ENCODE measurements at regions not wholly inside any gene's neighbourhood (a gene's known extent, or its start where the extent isn't known, plus 50 kb on each side); places are given as distances from the start of the nearest gene placed in this dataset.

GRCh38 chr20:23266530-23267398, 83.8 kb upstream of the NXT1 start:
- 90 to 92% methylated on average over 7 of the region's 7 CpGs for WGBS, 2 experiments
- H3K27ac ChIP-seq (ENCODE audit: insufficient read depth, low read depth, low read length, poor library complexity, severe bottlenecking), result no peak overlapping the region
- no peak overlapping the region for H3K4me3 ChIP-seq (ENCODE audit: insufficient read depth, low read depth, low read length)
- H3K9me3 ChIP-seq (ENCODE audit: control insufficient read depth, low read length), result peaks cover 2% of the 10 kb centered on the region
- no peaks in the 10 kb centered on the region for H3K36me3 ChIP-seq (ENCODE audit: control insufficient read depth, insufficient read depth, low read length)
- H3K4me1 ChIP-seq (ENCODE audit: control insufficient read depth, insufficient read depth, low read length), result no peaks in the 10 kb centered on the region
- H3K27me3 ChIP-seq (ENCODE audit: control insufficient read depth, insufficient read depth, low read length, poor library complexity, severe bottlenecking), result peaks cover 7% of the 10 kb centered on the region

DNA sequence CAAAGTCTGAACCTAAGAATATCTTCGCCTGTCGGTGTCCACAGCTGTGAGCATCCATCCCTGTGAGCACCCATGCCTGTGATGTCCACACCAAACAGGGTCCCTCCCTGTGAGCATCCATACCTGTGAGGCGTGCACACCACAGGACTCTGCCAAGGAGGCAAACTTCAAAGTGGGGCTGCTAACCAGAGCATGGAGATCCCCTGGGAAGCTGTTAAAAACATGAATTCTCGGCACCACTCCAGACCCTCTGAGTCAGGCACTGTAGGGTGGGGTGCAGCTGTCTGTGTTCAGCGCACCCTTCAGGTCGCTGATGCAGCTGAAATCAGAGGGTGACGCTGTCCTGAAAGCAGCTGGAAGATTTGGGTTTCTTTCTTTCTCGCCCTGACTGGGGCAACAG, 85.4 kb upstream of the NXT1 start:
- no peaks in the 10 kb centered on the region for H3K27me3 ChIP-seq (ENCODE audit: control insufficient read depth, insufficient read depth, low read length, poor library complexity, severe bottlenecking)
- peaks cover 2% of the 10 kb centered on the region for H3K9me3 ChIP-seq (ENCODE audit: control insufficient read depth, low read length)
- H3K4me3 ChIP-seq (ENCODE audit: insufficient read depth, low read depth, low read length), result no peak overlapping the region
- no peaks in the 10 kb centered on the region for H3K4me1 ChIP-seq (ENCODE audit: control insufficient read depth, insufficient read depth, low read length)
- WGBS, 2 experiments, result 90 to 92% methylated on average over 8 of the region's 8 CpGs
- H3K36me3 ChIP-seq (ENCODE audit: control insufficient read depth, insufficient read depth, low read length), result no peaks in the 10 kb centered on the region
- no peak overlapping the region for H3K27ac ChIP-seq (ENCODE audit: insufficient read depth, low read depth, low read length, poor library complexity, severe bottlenecking)

DNA sequence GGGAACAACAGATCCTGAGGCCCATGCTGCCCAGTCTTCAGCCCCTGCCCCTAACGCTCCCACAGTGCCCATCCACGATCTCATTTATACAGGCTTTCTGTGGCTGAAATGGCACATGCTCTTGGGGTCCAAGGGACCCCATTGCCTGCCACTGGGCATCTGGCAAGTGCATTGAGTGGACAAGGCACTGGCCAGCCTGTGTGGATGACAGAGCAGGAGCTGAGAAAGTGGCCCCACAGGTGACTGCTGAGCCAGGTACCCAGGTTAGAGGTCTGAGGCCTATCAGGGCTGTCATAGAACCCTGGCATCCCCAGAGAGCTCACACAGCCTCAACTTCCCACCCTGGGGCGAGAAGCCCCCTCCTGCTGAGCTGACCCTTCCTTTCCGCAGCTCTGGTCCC, 86.0 kb upstream of the NXT1 start:
- H3K27me3 ChIP-seq (ENCODE audit: control insufficient read depth, insufficient read depth, low read length, poor library complexity, severe bottlenecking), result no peaks in the 10 kb centered on the region
- WGBS, 2 experiments, result 78 to 84% methylated on average over 4 of the region's 4 CpGs
- no peaks in the 10 kb centered on the region for H3K36me3 ChIP-seq (ENCODE audit: control insufficient read depth, insufficient read depth, low read length)
- no peak overlapping the region for H3K4me3 ChIP-seq (ENCODE audit: insufficient read depth, low read depth, low read length)
- H3K9me3 ChIP-seq (ENCODE audit: control insufficient read depth, low read length), result peaks cover 2% of the 10 kb centered on the region
- H3K27ac ChIP-seq (ENCODE audit: insufficient read depth, low read depth, low read length, poor library complexity, severe bottlenecking), result no peak overlapping the region
- no peaks in the 10 kb centered on the region for H3K4me1 ChIP-seq (ENCODE audit: control insufficient read depth, insufficient read depth, low read length)

DNA sequence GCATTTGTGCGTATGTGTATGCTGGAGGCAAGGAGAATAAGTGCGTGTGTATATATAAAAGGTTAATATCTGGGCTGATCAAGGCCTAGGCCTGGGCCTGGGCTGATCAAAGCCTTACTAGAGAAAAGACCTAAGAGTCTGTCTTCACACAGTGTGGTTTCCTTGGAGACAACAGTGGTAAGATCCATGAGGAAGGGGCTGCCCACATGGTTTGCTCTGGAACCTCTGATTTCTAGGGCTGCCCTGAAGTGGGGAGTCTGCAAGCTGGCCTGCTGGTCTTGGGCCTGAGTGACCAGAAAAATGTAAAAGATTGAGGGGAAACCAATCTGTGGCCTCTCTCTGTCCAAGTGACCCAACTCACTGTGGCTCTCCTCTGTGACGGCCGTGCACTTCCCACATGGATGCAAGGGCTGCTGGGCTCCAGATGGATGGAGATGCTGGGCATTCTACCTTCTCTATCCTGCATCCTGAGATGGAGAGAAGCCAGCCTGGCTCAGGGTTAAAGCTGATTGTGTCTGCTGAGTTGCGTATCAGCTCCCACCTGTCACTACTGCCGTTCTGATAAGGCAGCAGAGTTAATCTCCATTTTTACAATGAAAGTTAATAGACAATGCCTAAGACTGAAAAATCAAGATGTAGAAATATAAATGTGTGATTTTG, 90.3 kb upstream of the NXT1 start:
- Histone ChIP-seq H3K4me3 (ENCODE audit: insufficient read depth, low read depth, low read length) (no peak overlapping the region), H3K27me3 (ENCODE audit: control insufficient read depth, insufficient read depth, low read length, poor library complexity, severe bottlenecking) (no peaks in the 10 kb centered on the region), H3K36me3 (ENCODE audit: control insufficient read depth, insufficient read depth, low read length) (no peaks in the 10 kb centered on the region), H3K4me1 (ENCODE audit: control insufficient read depth, insufficient read depth, low read length) (peaks cover 27% of the 10 kb centered on the region), H3K9me3 (ENCODE audit: control insufficient read depth, low read length) (peaks cover 2% of the 10 kb centered on the region), H3K27ac (ENCODE audit: insufficient read depth, low read depth, low read length, poor library complexity, severe bottlenecking) (no peak overlapping the region)
- WGBS, 2 experiments, result 90 to 91% methylated on average over 6 of the region's 6 CpGs

- Histone ChIP-seq H3K4me1 (ENCODE audit: control insufficient read depth, insufficient read depth, low read length) (peaks cover 36% of the 10 kb centered on the region), H3K36me3 (ENCODE audit: control insufficient read depth, insufficient read depth, low read length) (no peaks in the 10 kb centered on the region), H3K4me3 (ENCODE audit: insufficient read depth, low read depth, low read length) (no peak overlapping the region), H3K27ac (ENCODE audit: insufficient read depth, low read depth, low read length, poor library complexity, severe bottlenecking) (no peak overlapping the region), H3K9me3 (ENCODE audit: control insufficient read depth, low read length) (peaks cover 2% of the 10 kb centered on the region), H3K27me3 (ENCODE audit: control insufficient read depth, insufficient read depth, low read length, poor library complexity, severe bottlenecking) (no peaks in the 10 kb centered on the region)
- 89 to 99% methylated on average over 2 to 3 of the region's 3 CpGs for WGBS, 2 experiments
Measured at GRCh38 chr20:23258747-23259121, 91.9 kb upstream of the NXT1 start.

DNA sequence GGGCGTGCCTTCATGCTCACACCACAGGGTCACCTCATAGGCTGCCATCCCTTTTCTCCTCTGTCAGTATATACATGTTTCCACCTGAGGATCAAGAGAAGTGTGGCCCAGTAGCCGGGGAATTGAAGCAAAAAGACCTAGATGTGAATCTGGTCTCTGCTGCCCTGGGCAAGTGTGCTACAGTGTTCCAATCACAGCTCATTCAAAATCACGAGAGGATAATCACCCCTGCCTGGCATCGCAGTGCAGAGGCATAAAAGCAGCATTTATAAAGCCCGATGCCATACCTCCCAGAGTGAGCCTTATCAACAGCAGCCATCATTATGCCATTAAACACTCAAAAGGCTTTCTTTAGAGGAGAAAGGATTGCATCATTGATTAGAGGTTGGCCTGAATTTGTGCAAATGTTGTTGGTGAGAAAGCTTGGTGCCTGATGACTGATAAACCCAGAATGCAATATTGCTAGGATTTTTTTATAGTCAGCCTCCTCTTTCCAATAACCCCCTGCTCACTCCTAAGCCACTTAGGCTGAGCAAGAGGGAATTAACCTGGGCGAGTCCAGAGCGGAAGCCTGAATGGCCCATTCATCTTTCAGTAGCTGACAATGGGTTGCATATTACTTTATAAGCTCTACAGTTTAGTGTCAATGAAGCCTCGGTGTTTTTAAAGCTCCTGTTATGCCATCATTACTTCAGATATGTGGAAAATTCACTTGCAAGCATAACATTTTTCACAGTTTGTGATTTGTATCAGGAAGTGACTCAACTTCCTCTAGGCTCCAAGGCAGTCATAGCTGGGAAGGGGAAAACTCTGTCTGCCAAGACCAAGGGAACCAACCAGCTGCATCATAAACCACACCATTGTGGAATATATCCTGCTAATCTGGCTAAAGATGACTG, 92.5 kb upstream of the NXT1 start:
- peaks cover 36% of the 10 kb centered on the region for H3K4me1 ChIP-seq (ENCODE audit: control insufficient read depth, insufficient read depth, low read length)
- no peak overlapping the region for H3K4me3 ChIP-seq (ENCODE audit: insufficient read depth, low read depth, low read length)
- 89 to 90% methylated on average over 8 of the region's 8 CpGs for WGBS, 2 experiments
- H3K27ac ChIP-seq (ENCODE audit: insufficient read depth, low read depth, low read length, poor library complexity, severe bottlenecking), result no peak overlapping the region
- no peaks in the 10 kb centered on the region for H3K9me3 ChIP-seq (ENCODE audit: control insufficient read depth, low read length)
- no peaks in the 10 kb centered on the region for H3K36me3 ChIP-seq (ENCODE audit: control insufficient read depth, insufficient read depth, low read length)
- H3K27me3 ChIP-seq (ENCODE audit: control insufficient read depth, insufficient read depth, low read length, poor library complexity, severe bottlenecking), result no peaks in the 10 kb centered on the region

- Histone ChIP-seq H3K4me3 (ENCODE audit: insufficient read depth, low read depth, low read length) (no peak overlapping the region), H3K4me1 (ENCODE audit: control insufficient read depth, insufficient read depth, low read length) (peaks cover 36% of the 10 kb centered on the region), H3K27me3 (ENCODE audit: control insufficient read depth, insufficient read depth, low read length, poor library complexity, severe bottlenecking) (no peaks in the 10 kb centered on the region), H3K36me3 (ENCODE audit: control insufficient read depth, insufficient read depth, low read length) (no peaks in the 10 kb centered on the region), H3K9me3 (ENCODE audit: control insufficient read depth, low read length) (no peaks in the 10 kb centered on the region), H3K27ac (ENCODE audit: insufficient read depth, low read depth, low read length, poor library complexity, severe bottlenecking) (no peak overlapping the region)
- WGBS, 2 experiments, result 73% methylated on average over 12 of the region's 12 CpGs
Measured at GRCh38 chr20:23257106-23257761, 93.4 kb upstream of the NXT1 start.

GRCh38 chr20:23255716-23256385, 94.7 kb upstream of the NXT1 start:
- H3K27ac ChIP-seq (ENCODE audit: insufficient read depth, low read depth, low read length, poor library complexity, severe bottlenecking), result no peak overlapping the region
- no peaks in the 10 kb centered on the region for H3K27me3 ChIP-seq (ENCODE audit: control insufficient read depth, insufficient read depth, low read length, poor library complexity, severe bottlenecking)
- no peak overlapping the region for H3K4me3 ChIP-seq (ENCODE audit: insufficient read depth, low read depth, low read length)
- 56 to 63% methylated on average over 6 of the region's 6 CpGs for WGBS, 2 experiments
- H3K9me3 ChIP-seq (ENCODE audit: control insufficient read depth, low read length), result no peaks in the 10 kb centered on the region
- H3K36me3 ChIP-seq (ENCODE audit: control insufficient read depth, insufficient read depth, low read length), result no peaks in the 10 kb centered on the region
- peaks cover 36% of the 10 kb centered on the region for H3K4me1 ChIP-seq (ENCODE audit: control insufficient read depth, insufficient read depth, low read length)

DNA sequence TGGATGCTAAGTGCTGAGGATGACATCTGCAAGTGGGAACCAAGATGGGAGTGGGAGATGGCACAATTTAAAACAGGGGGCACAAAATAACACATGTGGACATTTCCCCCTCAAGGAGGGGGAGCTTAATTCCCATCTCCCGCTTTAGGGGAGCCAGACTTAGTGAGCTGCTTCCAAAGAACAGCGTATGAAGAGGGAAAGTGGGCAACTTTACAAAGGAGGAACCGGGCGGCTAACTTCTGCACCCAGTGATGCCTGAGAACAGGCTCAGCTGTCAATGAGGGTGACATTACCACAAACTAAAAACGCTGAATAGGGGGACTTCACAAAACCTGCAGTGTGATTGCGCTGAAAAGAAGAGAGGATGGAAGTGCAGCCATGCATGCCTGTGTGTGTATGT, 95.5 kb upstream of the NXT1 start:
- WGBS, 2 experiments, result 85 to 90% methylated on average over 6 of the region's 6 CpGs
- Histone ChIP-seq H3K4me1 (ENCODE audit: control insufficient read depth, insufficient read depth, low read length) (peaks cover 36% of the 10 kb centered on the region), H3K27ac (ENCODE audit: insufficient read depth, low read depth, low read length, poor library complexity, severe bottlenecking) (no peak overlapping the region), H3K36me3 (ENCODE audit: control insufficient read depth, insufficient read depth, low read length) (no peaks in the 10 kb centered on the region), H3K4me3 (ENCODE audit: insufficient read depth, low read depth, low read length) (no peak overlapping the region), H3K27me3 (ENCODE audit: control insufficient read depth, insufficient read depth, low read length, poor library complexity, severe bottlenecking) (no peaks in the 10 kb centered on the region), H3K9me3 (ENCODE audit: control insufficient read depth, low read length) (no peaks in the 10 kb centered on the region)
